HCT116 (cell line): ENCODE measurements at regions not wholly inside any gene's neighbourhood (a gene's known extent, or its start where the extent isn't known, plus 50 kb on each side); places are given as distances from the start of the nearest gene placed in this dataset.

ENCODE experiments used
- ATAC-seq: fragments of 200-7000 bp; cut with Tn5 transposase; 2 replicates; pipeline ENCODE4 v1.9.1; 2020; ENCODE audit warnings: mild to moderate bottlenecking, moderate library complexity
- BruUV-seq: library from RNA; stranded (reverse); fragments of 400-500 nt; replicated peaks from 2 replicates; lab custom pipeline; 2021; lab: Mats Ljungman, UMichigan
- CTCF ChIA-PET: fragments of 300-600 bp; sonication (Branson Sonifier 250); formaldehyde crosslinking; loops from one replicate; lab custom pipeline; 2021; ENCODE audit warnings: antibody characterized with exemption; lab: Charles Lee
- POLR2A ChIA-PET: fragments of 300-600, 350-600 bp; sonication (Branson Sonifier 250); formaldehyde crosslinking; loops from one replicate; lab custom pipeline; 2021; ENCODE audit warnings: antibody characterized with exemption; lab: Charles Lee
- RAD21 ChIA-PET, 2 experiments: fragments of 300-600 bp; sonication (Branson Sonifier 250); formaldehyde crosslinking; loops; one replicate each; lab custom pipeline; 2023; ENCODE audit warnings: low total read pairs in 2 of 2; ENCODE audit not compliant: uncharacterized antibody in 2 of 2, unreplicated experiment in 2 of 2, low non-redundant PET in 1 of 2; lab: Charles Lee
- DNase-seq: peaks from one replicate; pipeline ENCODE4 v3.0.0-alpha.2; 2010; ENCODE audit warnings: low read depth, low spot score
- H2AFZ ChIP-seq: fragments of 200-600 bp; shearing (Covaris generic), sonication (generic); 2 replicates; pipeline ENCODE4 v1.6.1; 2017; ENCODE audit warnings: low read depth, mixed run types, mixed read lengths, antibody characterized with exemption, low read length; ENCODE audit not compliant: poor library complexity, severe bottlenecking
- H3K27ac ChIP-seq: 2 replicates; pipeline ENCODE4 v1.5.1; 2012; ENCODE audit warnings: low read depth, low read length
- H3K27me3 ChIP-seq: fragments of 200-600 bp; sonication (generic); 2 replicates; pipeline ENCODE4 v1.6.1; 2016; ENCODE audit warnings: mixed run types, low read length, mixed read lengths; ENCODE audit not compliant: insufficient read depth
- H3K36me3 ChIP-seq, 2 experiments: fragments of 200-500 bp in 1 of 2; fragments of 200-600 bp in 1 of 2; sonication (Bioruptor generic) in 1 of 2; sonication (generic) in 1 of 2; 2 replicates each; pipeline versions ENCODE4 v1.5.1 to v1.6.1; 2014 to 2016; ENCODE audit warnings: low read length in 2 of 2, inconsistent platforms in 1 of 2, mixed read lengths in 1 of 2, mixed run types in 1 of 2; ENCODE audit not compliant: insufficient read depth in 2 of 2, control insufficient read depth in 1 of 2
- H3K4me1 ChIP-seq, 2 experiments: fragments of 200-600 bp in 1 of 2; sonication (generic) in 1 of 2; 2 replicates each; pipeline versions ENCODE4 v1.5.1 to v1.6.1; 2012 to 2017; ENCODE audit warnings: low read length in 2 of 2, inconsistent platforms in 1 of 2, mild to moderate bottlenecking in 1 of 2, mixed read lengths in 1 of 2, mixed run types in 1 of 2, moderate library complexity in 1 of 2; ENCODE audit not compliant: insufficient read depth in 2 of 2, control insufficient read depth in 1 of 2
- H3K4me2 ChIP-seq: fragments of 200-600 bp; sonication (generic); 2 replicates; pipeline ENCODE4 v1.6.1; 2017; ENCODE audit warnings: mixed run types, low read length, mixed read lengths
- H3K4me3 ChIP-seq, 2 experiments: fragments of 200-600 bp in 1 of 2; sonication (generic) in 1 of 2; replicated peaks in 1 of 2; 2 replicates each; pipeline ENCODE4 v1.5.1; 2011 to 2016; ENCODE audit warnings: low read length in 2 of 2, control low read depth in 1 of 2, low read depth in 1 of 2, mild to moderate bottlenecking in 1 of 2, mixed read lengths in 1 of 2, mixed run types in 1 of 2
- H3K79me2 ChIP-seq: fragments of 200-600 bp; sonication (generic); 2 replicates; pipeline ENCODE4 v1.6.1; 2017; ENCODE audit warnings: mild to moderate bottlenecking, mixed run types, low read length, moderate library complexity, mixed read lengths; ENCODE audit not compliant: insufficient read depth
- H3K9ac ChIP-seq: fragments of 200-600 bp; sonication (generic); 2 replicates; pipeline ENCODE4 v1.6.1; 2016; ENCODE audit warnings: low read length, mixed read lengths
- H3K9me2 ChIP-seq: fragments of 200-600 bp; sonication (generic), shearing (Covaris generic); 2 replicates; pipeline ENCODE4 v1.6.1; 2017; ENCODE audit warnings: mixed run types, mild to moderate bottlenecking, moderate library complexity; ENCODE audit not compliant: insufficient read depth
- H3K9me3 ChIP-seq, 2 experiments: fragments of 200-500 bp in 1 of 2; fragments of 200-600 bp in 1 of 2; sonication (Bioruptor generic) in 1 of 2; sonication (generic) in 1 of 2; 2 replicates each; pipeline ENCODE4 v1.6.1; 2014 to 2017; ENCODE audit warnings: low read length in 2 of 2, mixed read lengths in 2 of 2, inconsistent platforms in 1 of 2, low read depth in 1 of 2, mild to moderate bottlenecking in 1 of 2, mixed run types in 1 of 2, moderate library complexity in 1 of 2; ENCODE audit not compliant: control insufficient read depth in 1 of 2, insufficient read depth in 1 of 2
- H4K20me1 ChIP-seq: fragments of 200-600 bp; sonication (generic), shearing (Covaris generic); 2 replicates; pipeline ENCODE4 v1.6.1; 2017; ENCODE audit warnings: mixed run types, mild to moderate bottlenecking, moderate library complexity; ENCODE audit not compliant: insufficient read depth
- CBX3 ChIP-seq: IDR thresholded peaks from 2 replicates; pipeline ENCODE4 v1.6.1; 2012; ENCODE audit warnings: low read depth
- CEBPB ChIP-seq: IDR thresholded peaks from 2 replicates; pipeline ENCODE4 v1.6.1; 2012; ENCODE audit warnings: low read depth
- EGR1 ChIP-seq: IDR thresholded peaks from 2 replicates; pipeline ENCODE4 v1.6.1; 2012; ENCODE audit warnings: low read depth
- ELF1 ChIP-seq: IDR thresholded peaks from 2 replicates; pipeline ENCODE4 v1.6.1; 2012; ENCODE audit warnings: low read depth, borderline replicate concordance
- EZH2 ChIP-seq: fragments of 200-600 bp; sonication (generic); IDR thresholded peaks from 2 replicates; pipeline ENCODE4 v1.6.1; 2017; ENCODE audit warnings: antibody characterized with exemption, mixed run types
- EZH2phosphoT487 ChIP-seq: fragments of 200-600 bp; IDR thresholded peaks from 2 replicates; pipeline ENCODE4 v1.6.1; 2018; ENCODE audit warnings: antibody characterized with exemption, borderline replicate concordance
- FOSL1 ChIP-seq: IDR thresholded peaks from 2 replicates; pipeline ENCODE4 v1.6.1; 2012; ENCODE audit warnings: low read depth
- JUND ChIP-seq: IDR thresholded peaks from 2 replicates; pipeline ENCODE4 v1.6.1; 2012
- POLR2A ChIP-seq: IDR thresholded peaks from 2 replicates; pipeline ENCODE4 v1.7.0; 2011; ENCODE audit warnings: borderline replicate concordance; ENCODE audit not compliant: insufficient read depth, insufficient read length; ENCODE audit errors: extremely low read depth
- POLR2AphosphoS5 ChIP-seq: IDR thresholded peaks from 2 replicates; pipeline ENCODE4 v1.6.1; 2011; ENCODE audit warnings: mild to moderate bottlenecking, low read depth, low read length, moderate library complexity
- RAD21 ChIP-seq: IDR thresholded peaks from 2 replicates; pipeline ENCODE4 v1.6.1; 2012; ENCODE audit warnings: low read depth, mild to moderate bottlenecking
- SIN3A ChIP-seq: IDR thresholded peaks from 2 replicates; pipeline ENCODE4 v1.6.1; 2012; ENCODE audit warnings: low read depth
- SP1 ChIP-seq: IDR thresholded peaks from 2 replicates; pipeline ENCODE4 v1.6.1; 2012; ENCODE audit warnings: low read depth
- SRF ChIP-seq: IDR thresholded peaks from 2 replicates; pipeline ENCODE4 v1.6.1; 2012; ENCODE audit warnings: low read depth
- TCF7L2 ChIP-seq: IDR thresholded peaks from 2 replicates; pipeline ENCODE4 v1.7.0; 2011; ENCODE audit warnings: borderline replicate concordance, inconsistent platforms; ENCODE audit not compliant: insufficient read depth, insufficient read length; ENCODE audit errors: extremely low read depth
- YY1 ChIP-seq: IDR thresholded peaks from 2 replicates; pipeline ENCODE4 v1.6.1; 2011; ENCODE audit warnings: low read length, low read depth, moderate library complexity, mild to moderate bottlenecking; ENCODE audit not compliant: insufficient replicate concordance; ENCODE audit errors: extremely low read depth
- ZNF274 ChIP-seq: fragments of 200-500 bp; sonication (Bioruptor generic); IDR thresholded peaks from 2 replicates; pipeline ENCODE4 v1.6.1; 2014; ENCODE audit warnings: mild to moderate bottlenecking, low read depth, low read length, inconsistent platforms
- intact Hi-C: fragments of 100-400 bp; cut with micrococcal nuclease; formaldehyde crosslinking; loops from 2 replicates; pipeline ENCODE4 v1.10.0; 2022
- TF ChIP-seq, protein P1 (sequence below): IDR thresholded peaks from 2 replicates; pipeline ENCODE4 v1.6.1; 2011; ENCODE audit warnings: mild to moderate bottlenecking, low read length, moderate library complexity; ENCODE audit not compliant: insufficient replicate concordance; ENCODE audit errors: extremely low read depth
- TF ChIP-seq, protein P2 (sequence below): IDR thresholded peaks from 2 replicates; pipeline ENCODE4 v1.6.1; 2012
- TF ChIP-seq, protein P3 (sequence below), 3 experiments: fragments of 200-600 bp in 1 of 3; sonication (generic) in 1 of 3; IDR thresholded peaks in 2 of 3; conservative IDR thresholded peaks in 1 of 3; 2 replicates each; pipeline ENCODE4 v1.5.1; 2012 to 2017; ENCODE audit warnings: low read depth in 2 of 3, low read length in 2 of 3, antibody characterized with exemption in 1 of 3, borderline replicate concordance in 1 of 3, control low read depth in 1 of 3, mild to moderate bottlenecking in 1 of 3, mixed read lengths in 1 of 3, mixed run types in 1 of 3, moderate library complexity in 1 of 3; ENCODE audit not compliant: insufficient read depth in 1 of 3

DNA sequence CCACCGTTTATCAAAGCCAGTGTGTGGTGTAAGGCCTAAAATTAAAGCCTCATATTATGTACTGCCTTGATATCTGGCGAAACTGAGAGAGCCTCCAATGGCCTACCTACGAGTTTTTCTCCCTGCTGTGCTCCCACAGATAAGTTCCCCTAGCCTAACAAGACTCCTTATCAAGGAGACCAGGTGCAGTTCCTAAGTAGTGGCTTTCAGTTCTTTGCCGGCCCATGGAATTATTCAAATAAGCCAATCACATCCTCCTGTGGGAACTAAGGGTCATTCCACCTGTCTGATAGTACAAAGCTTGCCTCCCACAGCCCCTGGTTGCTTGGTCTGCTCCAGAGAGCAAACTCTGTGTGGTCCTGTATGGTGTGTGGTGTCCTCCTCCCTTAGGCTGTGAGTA lies 99.8 kb upstream of the TEX13C start:
- BruUV-seq = no TSS peak
- TF ChIP-seq, protein P1, sequence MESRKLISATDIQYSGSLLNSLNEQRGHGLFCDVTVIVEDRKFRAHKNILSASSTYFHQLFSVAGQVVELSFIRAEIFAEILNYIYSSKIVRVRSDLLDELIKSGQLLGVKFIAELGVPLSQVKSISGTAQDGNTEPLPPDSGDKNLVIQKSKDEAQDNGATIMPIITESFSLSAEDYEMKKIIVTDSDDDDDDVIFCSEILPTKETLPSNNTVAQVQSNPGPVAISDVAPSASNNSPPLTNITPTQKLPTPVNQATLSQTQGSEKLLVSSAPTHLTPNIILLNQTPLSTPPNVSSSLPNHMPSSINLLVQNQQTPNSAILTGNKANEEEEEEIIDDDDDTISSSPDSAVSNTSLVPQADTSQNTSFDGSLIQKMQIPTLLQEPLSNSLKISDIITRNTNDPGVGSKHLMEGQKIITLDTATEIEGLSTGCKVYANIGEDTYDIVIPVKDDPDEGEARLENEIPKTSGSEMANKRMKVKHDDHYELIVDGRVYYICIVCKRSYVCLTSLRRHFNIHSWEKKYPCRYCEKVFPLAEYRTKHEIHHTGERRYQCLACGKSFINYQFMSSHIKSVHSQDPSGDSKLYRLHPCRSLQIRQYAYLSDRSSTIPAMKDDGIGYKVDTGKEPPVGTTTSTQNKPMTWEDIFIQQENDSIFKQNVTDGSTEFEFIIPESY = no peak
- TF ChIP-seq JUND (no peak), SRF (no peak), RAD21 (no peak), EGR1 (no peak), SIN3A (no peak), CBX3 (no peak), POLR2AphosphoS5 (no peak), TCF7L2 (no peak), POLR2A (no peak), SP1 (no peak), EZH2 (no peak), ELF1 (no peak), ZNF274 (no peak), FOSL1 (no peak), EZH2phosphoT487 (no peak), YY1 (no peak), CEBPB (no peak)
- TF ChIP-seq, protein P2, sequence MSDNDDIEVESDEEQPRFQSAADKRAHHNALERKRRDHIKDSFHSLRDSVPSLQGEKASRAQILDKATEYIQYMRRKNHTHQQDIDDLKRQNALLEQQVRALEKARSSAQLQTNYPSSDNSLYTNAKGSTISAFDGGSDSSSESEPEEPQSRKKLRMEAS = no peak
- TF ChIP-seq, protein P3, sequence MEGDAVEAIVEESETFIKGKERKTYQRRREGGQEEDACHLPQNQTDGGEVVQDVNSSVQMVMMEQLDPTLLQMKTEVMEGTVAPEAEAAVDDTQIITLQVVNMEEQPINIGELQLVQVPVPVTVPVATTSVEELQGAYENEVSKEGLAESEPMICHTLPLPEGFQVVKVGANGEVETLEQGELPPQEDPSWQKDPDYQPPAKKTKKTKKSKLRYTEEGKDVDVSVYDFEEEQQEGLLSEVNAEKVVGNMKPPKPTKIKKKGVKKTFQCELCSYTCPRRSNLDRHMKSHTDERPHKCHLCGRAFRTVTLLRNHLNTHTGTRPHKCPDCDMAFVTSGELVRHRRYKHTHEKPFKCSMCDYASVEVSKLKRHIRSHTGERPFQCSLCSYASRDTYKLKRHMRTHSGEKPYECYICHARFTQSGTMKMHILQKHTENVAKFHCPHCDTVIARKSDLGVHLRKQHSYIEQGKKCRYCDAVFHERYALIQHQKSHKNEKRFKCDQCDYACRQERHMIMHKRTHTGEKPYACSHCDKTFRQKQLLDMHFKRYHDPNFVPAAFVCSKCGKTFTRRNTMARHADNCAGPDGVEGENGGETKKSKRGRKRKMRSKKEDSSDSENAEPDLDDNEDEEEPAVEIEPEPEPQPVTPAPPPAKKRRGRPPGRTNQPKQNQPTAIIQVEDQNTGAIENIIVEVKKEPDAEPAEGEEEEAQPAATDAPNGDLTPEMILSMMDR (IDR thresholded peaks at IDR 0.05 in 2 of 3, conservative IDR thresholded peaks at IDR 0.05 in 1 of 3; ENCODE audit: borderline replicate concordance in 1 of 3, insufficient read depth in 1 of 3, low read depth in 2 of 3, low read length in 2 of 3) = no peak
- ChIA-PET RAD21 (no interaction called here), POLR2A (no interaction called here), CTCF (no interaction called here)
- intact Hi-C loops = no loop called here
- H3K9ac ChIP-seq = no peak overlapping the region
- no peak overlapping the region for H3K27ac ChIP-seq
- H4K20me1 ChIP-seq = no peaks in the 10 kb centered on the region
- no peak overlapping the region for H3K4me3 ChIP-seq
- ATAC-seq (no peak), DNase-seq (no peak)
- no peak overlapping the region for H2AFZ ChIP-seq
- H3K9me3 ChIP-seq = no peaks in the 10 kb centered on the region
- no peaks in the 10 kb centered on the region for H3K27me3 ChIP-seq
- H3K36me3 ChIP-seq = no peaks in the 10 kb centered on the region
- no peaks in the 10 kb centered on the region for H3K79me2 ChIP-seq
- no peaks in the 10 kb centered on the region for H3K4me1 ChIP-seq
- no peaks in the 10 kb centered on the region for H3K9me2 ChIP-seq
- no peak overlapping the region for H3K4me2 ChIP-seq
